HFFc6 (cell line): ENCODE measurements at regions not wholly inside any gene's neighbourhood (a gene's known extent, or its start where the extent isn't known, plus 50 kb on each side); places are given as distances from the start of the nearest gene placed in this dataset.

Experiments used
- DNase-seq: peaks from one replicate; pipeline ENCODE4 v3.0.0-alpha.2; 2018
- H3K27ac Mint-ChIP-seq: 2 replicates; pipeline ENCODE4 v1.8.0; 2020; ENCODE audit warnings: mild to moderate bottlenecking, mixed read lengths
- H3K27me3 Mint-ChIP-seq: 2 replicates; pipeline ENCODE4 v1.8.0; 2021; ENCODE audit warnings: mild to moderate bottlenecking, moderate library complexity, mixed read lengths; ENCODE audit not compliant: insufficient read depth
- H3K36me3 Mint-ChIP-seq: 2 replicates; pipeline ENCODE4 v1.8.0; 2021; ENCODE audit warnings: low read depth, mixed read lengths
- H3K4me1 Mint-ChIP-seq: 2 replicates; pipeline ENCODE4 v1.8.0; 2020; ENCODE audit warnings: low read depth, mixed read lengths
- H3K4me3 Mint-ChIP-seq: 2 replicates; pipeline ENCODE4 v1.8.0; 2020; ENCODE audit warnings: mild to moderate bottlenecking, moderate library complexity, mixed read lengths
- H3K9me3 Mint-ChIP-seq: 2 replicates; pipeline ENCODE4 v1.8.0; 2020; ENCODE audit warnings: mild to moderate bottlenecking, mixed read lengths
- CTCF ChIP-seq: fragments of 200-600 bp; sonication (generic); IDR thresholded peaks from 2 replicates; pipeline ENCODE4 v1.5.0; 2021; ENCODE audit warnings: antibody characterized with exemption, mild to moderate bottlenecking

DNA sequence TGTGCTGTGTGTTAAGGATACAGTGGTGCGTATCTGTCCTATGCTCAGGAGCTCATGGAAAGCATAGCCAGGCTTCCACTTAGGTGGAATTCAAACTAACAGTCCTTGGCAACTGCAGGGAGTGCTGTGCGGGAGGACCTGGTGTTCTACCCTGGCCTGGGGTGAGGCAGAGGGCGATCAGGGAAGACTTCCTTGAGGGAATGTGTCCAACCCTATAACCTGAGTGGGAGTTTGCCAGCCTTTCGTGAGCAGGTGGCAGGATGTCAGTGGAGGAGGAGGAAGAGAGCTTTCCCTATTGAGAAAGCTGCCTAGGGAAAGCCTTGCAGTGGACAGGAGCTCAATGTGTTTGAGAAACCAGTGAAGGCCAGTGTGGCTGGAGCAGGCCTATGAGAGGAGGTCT lies 271.1 kb upstream of the C2CD4B start:
- no peak overlapping the region for H3K27ac Mint-ChIP-seq

DNA sequence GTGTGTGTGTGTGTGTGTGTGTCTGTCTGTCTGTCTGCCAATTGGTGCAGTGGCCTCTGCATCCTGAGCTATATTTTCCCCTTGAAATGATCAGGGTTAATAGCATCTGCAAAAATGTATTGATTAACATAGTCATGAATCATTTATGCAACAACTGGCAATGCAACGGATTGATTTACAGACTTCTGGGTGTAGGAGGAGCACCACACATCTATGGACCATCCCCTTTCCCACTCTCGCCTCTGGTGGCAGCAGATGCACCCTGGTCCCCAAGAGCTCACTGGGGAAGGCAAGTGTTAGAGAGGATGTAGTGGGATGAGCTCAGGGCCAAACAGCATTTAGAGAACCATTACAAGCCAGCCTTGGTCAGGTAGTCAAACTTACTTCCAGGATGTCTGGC lies 272.7 kb upstream of the C2CD4B start:
- TF ChIP-seq CTCF = no peak
- H3K36me3 Mint-ChIP-seq = peaks cover 9% of the 10 kb centered on the region
- H3K4me1 Mint-ChIP-seq = peaks cover 23% of the 10 kb centered on the region
- H3K27ac Mint-ChIP-seq = no peak overlapping the region
- no peak overlapping the region for H3K4me3 Mint-ChIP-seq
- DNase-seq = no peak
- H3K27me3 Mint-ChIP-seq = no peaks in the 10 kb centered on the region
- H3K9me3 Mint-ChIP-seq = no peaks in the 10 kb centered on the region

More for the DNA sequence above, 271.1 kb upstream of the C2CD4B start:
- Mint-ChIP-seq H3K27me3 (no peaks in the 10 kb centered on the region), H3K4me1 (peaks cover 35% of the 10 kb centered on the region), H3K36me3 (peaks cover 9% of the 10 kb centered on the region), H3K9me3 (no peaks in the 10 kb centered on the region), H3K4me3 (no peak overlapping the region)
- no peak for DNase-seq
- no peak for TF ChIP-seq CTCF

DNA sequence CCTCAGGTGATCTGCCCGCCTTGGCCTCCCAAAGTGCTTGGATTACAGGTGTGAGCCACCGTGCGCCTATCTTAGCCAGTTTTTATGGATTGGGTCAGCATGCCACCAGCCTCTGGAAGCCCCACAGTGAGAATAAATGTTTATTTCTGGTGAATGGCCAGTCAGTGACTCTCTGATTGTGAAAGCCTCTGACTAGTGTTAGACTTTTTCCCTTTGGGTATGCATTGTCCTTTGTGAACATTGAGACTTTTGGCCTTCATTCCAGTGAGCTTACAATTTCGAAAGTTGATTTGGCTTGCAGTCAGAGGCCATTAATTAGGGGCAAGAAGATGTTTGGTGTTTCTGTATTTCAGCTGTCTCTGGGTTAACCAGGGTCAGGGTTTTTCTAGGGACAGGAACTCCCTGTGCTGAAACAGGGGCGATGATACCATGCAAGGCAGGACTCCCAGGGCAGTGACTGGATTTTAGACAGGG lies 274.5 kb upstream of the C2CD4B start:
- TF ChIP-seq CTCF = no peak
- peaks cover 39% of the 10 kb centered on the region for H3K4me1 Mint-ChIP-seq
- H3K9me3 Mint-ChIP-seq = no peaks in the 10 kb centered on the region
- DNase-seq = peak; percentile 45
- peaks cover 6% of the 10 kb centered on the region for H3K36me3 Mint-ChIP-seq
- H3K4me3 Mint-ChIP-seq = peak overlapping the region; percentile 42
- no peaks in the 10 kb centered on the region for H3K27me3 Mint-ChIP-seq
- H3K27ac Mint-ChIP-seq = peak overlapping the region; percentile 72

DNA sequence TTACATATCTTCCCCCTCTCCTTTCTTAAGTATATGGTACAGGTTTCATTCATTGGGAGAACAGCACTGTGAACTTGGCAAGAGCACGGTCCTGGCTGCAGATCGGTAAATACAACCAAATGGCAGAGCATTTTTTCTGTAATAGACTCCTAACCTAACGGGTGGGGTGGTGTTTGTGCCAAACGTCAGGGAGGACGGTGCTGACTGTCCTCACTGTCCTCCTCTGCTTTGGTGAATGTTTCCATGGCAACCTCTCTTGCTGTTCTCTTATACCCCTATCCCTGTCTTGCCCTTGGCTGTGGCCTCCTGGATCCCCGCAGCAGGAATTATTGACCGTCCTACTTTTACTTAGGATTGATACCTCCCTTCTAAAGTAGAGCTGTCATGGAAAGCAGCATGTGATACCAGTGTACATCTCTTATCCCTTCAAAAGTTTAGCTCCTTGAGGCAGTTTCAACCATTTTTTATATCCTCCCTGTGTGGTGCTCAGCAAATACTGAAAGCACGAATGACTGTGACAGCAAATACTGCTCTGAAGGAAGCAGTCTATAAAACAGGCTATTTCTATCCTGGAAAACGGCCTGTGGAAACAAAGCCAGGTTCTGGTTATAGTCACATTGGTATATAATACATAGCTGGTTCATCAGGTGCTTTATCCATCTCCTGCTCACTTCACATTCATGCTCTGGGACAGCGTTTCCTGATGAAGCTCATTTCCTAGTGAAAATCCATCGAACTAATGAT lies 275.4 kb upstream of the C2CD4B start:
- Mint-ChIP-seq H3K9me3 (no peaks in the 10 kb centered on the region), H3K27ac (peak overlapping the region; percentile 27), H3K27me3 (no peaks in the 10 kb centered on the region), H3K4me3 (no peak overlapping the region), H3K36me3 (no peaks in the 10 kb centered on the region; the same call in 1 of the 2 replicates), H3K4me1 (peaks cover 48% of the 10 kb centered on the region)
- no peak for TF ChIP-seq CTCF
- DNase-seq = no peak

GRCh38 chr15:62444104-62445022 lies 279.3 kb upstream of the C2CD4B start:
- peak overlapping the region; percentile 68 for H3K4me3 Mint-ChIP-seq
- peaks cover 60% of the 10 kb centered on the region for H3K4me1 Mint-ChIP-seq
- no peak for TF ChIP-seq CTCF
- peaks cover 2% of the 10 kb centered on the region; the same call in 1 of the 2 replicates for H3K27me3 Mint-ChIP-seq
- no peaks in the 10 kb centered on the region; the same call in 1 of the 2 replicates for H3K36me3 Mint-ChIP-seq
- no peaks in the 10 kb centered on the region for H3K9me3 Mint-ChIP-seq
- peak; percentile 96 for DNase-seq
- peak overlapping the region; percentile 99 for H3K27ac Mint-ChIP-seq
